ENCODE measurements at regions not wholly inside any gene's neighbourhood (a gene's known extent, or its start where the extent isn't known, plus 50 kb on each side); places are given as distances from the start of the nearest gene placed in this dataset.

GRCh38 chr3:76871655-76872054 lies 168.2 kb upstream of the ROBO2 start:
- TF ChIP-seq, protein P1, sequence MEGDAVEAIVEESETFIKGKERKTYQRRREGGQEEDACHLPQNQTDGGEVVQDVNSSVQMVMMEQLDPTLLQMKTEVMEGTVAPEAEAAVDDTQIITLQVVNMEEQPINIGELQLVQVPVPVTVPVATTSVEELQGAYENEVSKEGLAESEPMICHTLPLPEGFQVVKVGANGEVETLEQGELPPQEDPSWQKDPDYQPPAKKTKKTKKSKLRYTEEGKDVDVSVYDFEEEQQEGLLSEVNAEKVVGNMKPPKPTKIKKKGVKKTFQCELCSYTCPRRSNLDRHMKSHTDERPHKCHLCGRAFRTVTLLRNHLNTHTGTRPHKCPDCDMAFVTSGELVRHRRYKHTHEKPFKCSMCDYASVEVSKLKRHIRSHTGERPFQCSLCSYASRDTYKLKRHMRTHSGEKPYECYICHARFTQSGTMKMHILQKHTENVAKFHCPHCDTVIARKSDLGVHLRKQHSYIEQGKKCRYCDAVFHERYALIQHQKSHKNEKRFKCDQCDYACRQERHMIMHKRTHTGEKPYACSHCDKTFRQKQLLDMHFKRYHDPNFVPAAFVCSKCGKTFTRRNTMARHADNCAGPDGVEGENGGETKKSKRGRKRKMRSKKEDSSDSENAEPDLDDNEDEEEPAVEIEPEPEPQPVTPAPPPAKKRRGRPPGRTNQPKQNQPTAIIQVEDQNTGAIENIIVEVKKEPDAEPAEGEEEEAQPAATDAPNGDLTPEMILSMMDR (IDR thresholded peaks at IDR 0.05) = no peak
- TF ChIP-seq POLR2AphosphoS5 (IDR thresholded peaks at IDR 0.05) (no peak), POLR2A (IDR thresholded peaks at IDR 0.05) (no peak)

All from breast epithelium (tissue), 3 donors.